OCI-LY7 (cell line): ENCODE measurements at regions not wholly inside any gene's neighbourhood (a gene's known extent, or its start where the extent isn't known, plus 50 kb on each side); places are given as distances from the start of the nearest gene placed in this dataset.

Experiments
- BruUV-seq: library from RNA; stranded (reverse); fragments of 400-500 nt; replicated peaks from 2 replicates; lab custom pipeline; 2021; lab: Mats Ljungman, UMichigan
- CTCF ChIA-PET: fragments of 300-600 bp; sonication (Branson Sonifier 250); formaldehyde crosslinking; loops from one replicate; lab custom pipeline; 2022; ENCODE audit warnings: antibody characterized with exemption; ENCODE audit not compliant: unreplicated experiment; lab: Charles Lee
- POLR2A ChIA-PET: fragments of 300-600 bp; sonication (Branson Sonifier 250); formaldehyde crosslinking; loops from one replicate; lab custom pipeline; 2022; ENCODE audit warnings: antibody characterized with exemption; lab: Charles Lee
- DNase-seq: peaks from one replicate; pipeline ENCODE4 v3.0.0-alpha.2; 2015; ENCODE audit warnings: low spot score
- H2AFZ ChIP-seq: fragments of 200-600 bp; sonication (generic), shearing (Covaris generic); 2 replicates; pipeline ENCODE4 v1.6.1; 2014; ENCODE audit warnings: mild to moderate bottlenecking, antibody characterized with exemption, low read length, moderate library complexity
- H3K27ac ChIP-seq: fragments of 200-600 bp; sonication (generic); 2 replicates; pipeline ENCODE4 v1.5.1; 2014; ENCODE audit warnings: mixed run types, low read depth, mild to moderate bottlenecking, moderate library complexity, low read length, inconsistent platforms; ENCODE audit not compliant: poor library complexity, severe bottlenecking
- H3K36me3 ChIP-seq: fragments of 200-600 bp; sonication (generic); 2 replicates; pipeline ENCODE4 v1.6.1; 2014; ENCODE audit warnings: mild to moderate bottlenecking, antibody characterized with exemption, low read length, moderate library complexity, mixed read lengths; ENCODE audit not compliant: insufficient read depth
- H3K4me1 ChIP-seq: fragments of 200-600 bp; sonication (generic); 2 replicates; pipeline ENCODE4 v1.5.1; 2014; ENCODE audit warnings: mild to moderate bottlenecking, low read length; ENCODE audit not compliant: insufficient read depth, poor library complexity, severe bottlenecking
- H3K4me2 ChIP-seq: fragments of 200-600 bp; sonication (generic); 2 replicates; pipeline ENCODE4 v1.6.1; 2014; ENCODE audit warnings: mild to moderate bottlenecking, low read length
- H3K4me3 ChIP-seq: fragments of 200-600 bp; sonication (generic); 2 replicates; pipeline ENCODE4 v1.5.1; 2014; ENCODE audit warnings: mild to moderate bottlenecking, low read depth, low read length; ENCODE audit not compliant: poor library complexity, severe bottlenecking
- H3K79me2 ChIP-seq: fragments of 200-600 bp; sonication (generic); 2 replicates; pipeline ENCODE4 v1.6.1; 2016; ENCODE audit warnings: low read depth, mild to moderate bottlenecking, low read length, moderate library complexity, mixed read lengths; ENCODE audit not compliant: insufficient read depth
- H3K9me2 ChIP-seq: fragments of 200-600 bp; sonication (generic); 2 replicates; pipeline ENCODE4 v1.6.1; 2016; ENCODE audit warnings: mild to moderate bottlenecking, low read length, mixed read lengths; ENCODE audit not compliant: insufficient read depth
- H3K9me3 ChIP-seq: fragments of 200-600 bp; sonication (generic); 2 replicates; pipeline ENCODE4 v1.6.1; 2014; ENCODE audit warnings: mild to moderate bottlenecking, mixed run types, low read length, mixed read lengths
- H4K20me1 ChIP-seq: fragments of 200-600 bp; sonication (generic); 2 replicates; pipeline ENCODE4 v1.6.1; 2014; ENCODE audit warnings: mild to moderate bottlenecking, antibody characterized with exemption, low read length, moderate library complexity, mixed read lengths; ENCODE audit not compliant: insufficient read depth
- CTCF ChIP-seq: fragments of 200-600 bp; sonication (generic); conservative IDR thresholded peaks from 2 replicates; pipeline ENCODE4 v1.5.1; 2014; ENCODE audit warnings: mild to moderate bottlenecking, antibody characterized with exemption, low read length, moderate library complexity, mixed read lengths
- EZH2phosphoT487 ChIP-seq: fragments of 200-600 bp; sonication (generic); IDR thresholded peaks from 2 replicates; pipeline ENCODE4 v1.6.1; 2018; ENCODE audit warnings: low read depth, borderline replicate concordance, mild to moderate bottlenecking, mixed run types, antibody characterized with exemption, low read length, moderate library complexity, mixed read lengths
- intact Hi-C: fragments of 100-400 bp; cut with micrococcal nuclease; formaldehyde crosslinking; loops from one replicate; pipeline ENCODE4 v1.10.0; 2022; ENCODE audit not compliant: unreplicated experiment

GRCh38 chr18:30409120-30409519, 633.4 kb downstream of the DSC3 start:
- H3K9me2 ChIP-seq = no peaks in the 10 kb centered on the region
- H4K20me1 ChIP-seq = no peaks in the 10 kb centered on the region
- no peak overlapping the region for H3K27ac ChIP-seq
- H3K79me2 ChIP-seq = no peaks in the 10 kb centered on the region
- DNase-seq = no peak
- BruUV-seq = no TSS peak
- ChIA-PET CTCF (no interaction called here), POLR2A (no interaction called here)
- intact Hi-C loops = no loop called here
- no peaks in the 10 kb centered on the region for H3K36me3 ChIP-seq
- H2AFZ ChIP-seq = no peak overlapping the region
- no peaks in the 10 kb centered on the region for H3K9me3 ChIP-seq
- no peak overlapping the region for H3K4me2 ChIP-seq
- H3K4me3 ChIP-seq = no peak overlapping the region
- no peak for TF ChIP-seq EZH2phosphoT487
- no peak for TF ChIP-seq CTCF
- H3K4me1 ChIP-seq = no peaks in the 10 kb centered on the region

DNA sequence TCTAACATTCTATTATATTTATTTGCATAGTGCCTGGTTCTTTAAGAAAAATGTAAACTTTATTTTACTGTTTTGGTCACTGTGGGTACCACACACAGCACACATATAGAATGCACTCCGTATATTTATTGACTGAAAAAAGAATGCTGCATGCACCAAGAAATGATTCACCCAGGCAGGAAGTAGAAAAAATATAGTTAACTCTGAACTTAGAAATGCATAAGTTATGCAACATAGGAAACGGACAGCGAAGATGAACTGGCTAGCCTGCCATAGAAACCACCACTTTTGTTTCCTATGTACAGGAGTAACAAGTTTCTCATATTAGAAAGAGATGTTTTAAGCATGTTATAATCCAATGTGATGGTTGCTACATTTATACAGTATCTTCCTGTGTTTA, 635.8 kb downstream of the DSC3 start:
- no peaks in the 10 kb centered on the region for H3K79me2 ChIP-seq
- POLR2A ChIA-PET = no interaction called here
- no peaks in the 10 kb centered on the region for H3K9me2 ChIP-seq
- CTCF ChIA-PET = no interaction called here
- no peak overlapping the region for H3K27ac ChIP-seq
- no peak for TF ChIP-seq EZH2phosphoT487
- TF ChIP-seq CTCF = no peak
- H3K36me3 ChIP-seq = no peaks in the 10 kb centered on the region
- no peaks in the 10 kb centered on the region for H3K9me3 ChIP-seq
- DNase-seq = no peak
- H3K4me2 ChIP-seq = no peak overlapping the region
- intact Hi-C loops = no loop called here
- H2AFZ ChIP-seq = no peak overlapping the region
- BruUV-seq = no TSS peak
- no peaks in the 10 kb centered on the region for H4K20me1 ChIP-seq
- H3K4me1 ChIP-seq = no peaks in the 10 kb centered on the region
- H3K4me3 ChIP-seq = no peak overlapping the region

GRCh38 chr18:30405038-30405437, 637.5 kb downstream of the DSC3 start:
- CTCF ChIA-PET = no interaction called here
- H3K9me2 ChIP-seq = no peaks in the 10 kb centered on the region
- H3K4me2 ChIP-seq = no peak overlapping the region
- no peaks in the 10 kb centered on the region for H3K36me3 ChIP-seq
- no peaks in the 10 kb centered on the region for H4K20me1 ChIP-seq
- DNase-seq = no peak
- TF ChIP-seq CTCF (no peak), EZH2phosphoT487 (no peak)
- no peaks in the 10 kb centered on the region for H3K9me3 ChIP-seq
- H3K27ac ChIP-seq = no peak overlapping the region
- H3K4me1 ChIP-seq = no peaks in the 10 kb centered on the region
- H2AFZ ChIP-seq = no peak overlapping the region
- POLR2A ChIA-PET = no interaction called here
- no peaks in the 10 kb centered on the region for H3K79me2 ChIP-seq
- no peak overlapping the region for H3K4me3 ChIP-seq
- BruUV-seq = no TSS peak
- intact Hi-C loops = no loop called here
